ENCODE measurements at regions not wholly inside any gene's neighbourhood (a gene's known extent, or its start where the extent isn't known, plus 50 kb on each side); places are given as distances from the start of the nearest gene placed in this dataset.

DNA sequence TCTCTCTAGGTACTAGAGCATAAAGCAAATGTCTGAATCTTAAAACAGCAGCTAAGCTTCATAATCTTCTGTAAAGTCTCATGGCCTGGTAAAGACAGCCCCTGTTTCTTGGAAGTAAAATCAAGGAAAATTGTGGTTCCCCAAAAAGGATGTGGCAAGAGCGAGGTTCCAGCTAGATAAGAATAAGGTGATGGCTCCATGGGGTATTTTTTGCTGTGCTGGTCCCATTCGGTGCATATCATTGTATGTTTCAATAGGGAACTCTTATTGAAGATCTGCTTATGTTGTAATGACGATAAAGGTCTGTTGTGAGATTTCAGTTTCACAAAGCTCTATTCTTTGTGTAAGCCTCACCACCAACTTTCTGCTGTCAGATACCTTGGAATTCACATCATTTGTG lies 316.9 kb upstream of the NOCT start:
- TF ChIP-seq POLR2A (IDR thresholded peaks at IDR 0.05) = no peak
- no peak for TF ChIP-seq CTCF (IDR thresholded peaks at IDR 0.05)
- intact Hi-C loops (cut with DNase I) = no loop called here
- Histone ChIP-seq H3K36me3 (replicated peaks in 1 of 2; ENCODE audit: insufficient read depth in 1 of 2, low read depth in 2 of 2) (no peaks in the 10 kb centered on the region), H3K4me1 (no peaks in the 10 kb centered on the region), H3K27me3 (no peaks in the 10 kb centered on the region), H3K9me3 (no peaks in the 10 kb centered on the region), H3K27ac (no peak overlapping the region), H3K4me3 (no peak overlapping the region)
- 55 to 81% methylated on average over 3 of the region's 3 CpGs for WGBS, 2 donors
- DNase-seq (no peak), ATAC-seq (no peak)

DNA sequence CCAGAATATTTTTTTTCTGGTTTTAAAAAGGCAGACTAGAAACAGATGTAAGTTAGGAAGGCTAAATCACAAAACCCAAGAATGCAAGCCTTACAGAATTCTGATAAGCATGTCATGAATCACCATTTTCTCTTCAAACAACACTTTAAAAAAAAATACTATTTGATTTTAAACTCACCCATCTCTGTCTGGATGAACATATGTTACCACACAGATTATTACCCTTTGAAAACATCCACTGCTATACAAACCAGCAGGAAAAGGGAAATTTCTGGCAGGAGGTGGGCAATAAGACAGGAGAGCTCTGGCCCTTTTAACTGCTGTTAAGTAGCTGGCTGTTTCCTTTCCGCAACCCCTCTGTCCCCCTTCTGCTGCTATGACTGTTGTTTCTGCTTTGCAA lies 317.7 kb upstream of the NOCT start:
- no peak for TF ChIP-seq POLR2A (IDR thresholded peaks at IDR 0.05)
- TF ChIP-seq CTCF (IDR thresholded peaks at IDR 0.05) = no peak
- 89 to 91% methylated on average over 1 of the region's 1 CpG for WGBS, 2 donors
- Histone ChIP-seq H3K27me3 (no peaks in the 10 kb centered on the region), H3K4me3 (no peak overlapping the region), H3K4me1 (no peaks in the 10 kb centered on the region), H3K36me3 (replicated peaks in 1 of 2; ENCODE audit: insufficient read depth in 1 of 2, low read depth in 2 of 2) (no peaks in the 10 kb centered on the region), H3K9me3 (no peaks in the 10 kb centered on the region), H3K27ac (no peak overlapping the region)
- no peak for ATAC-seq
- intact Hi-C loops (cut with DNase I) = no loop called here
- no peak for DNase-seq

GRCh38 chr4:138696771-138697170 lies 318.8 kb upstream of the NOCT start:
- H3K27ac ChIP-seq = no peak overlapping the region
- ATAC-seq (no peak), DNase-seq (no peak)
- no peaks in the 10 kb centered on the region for H3K36me3 ChIP-seq (replicated peaks in 1 of 2; ENCODE audit: insufficient read depth in 1 of 2, low read depth in 2 of 2)
- WGBS, 2 donors = 73 to 77% methylated on average over 8 of the region's 8 CpGs
- no peak overlapping the region for H3K4me3 ChIP-seq
- no peaks in the 10 kb centered on the region for H3K9me3 ChIP-seq
- H3K4me1 ChIP-seq = no peaks in the 10 kb centered on the region
- no peaks in the 10 kb centered on the region for H3K27me3 ChIP-seq
- intact Hi-C loops (cut with DNase I) = no loop called here
- TF ChIP-seq CTCF (IDR thresholded peaks at IDR 0.05) = no peak
- no peak for TF ChIP-seq POLR2A (IDR thresholded peaks at IDR 0.05)

- TF ChIP-seq POLR2A (IDR thresholded peaks at IDR 0.05) = no peak
- TF ChIP-seq CTCF (IDR thresholded peaks at IDR 0.05) = no peak
- Histone ChIP-seq H3K4me3 (no peak overlapping the region), H3K27me3 (no peaks in the 10 kb centered on the region), H3K9me3 (no peaks in the 10 kb centered on the region), H3K27ac (no peak overlapping the region), H3K4me1 (no peaks in the 10 kb centered on the region), H3K36me3 (replicated peaks in 1 of 2; ENCODE audit: insufficient read depth in 1 of 2, low read depth in 2 of 2) (no peaks in the 10 kb centered on the region)
- no peak for ATAC-seq
- WGBS, 2 donors = 59 to 64% methylated on average over 2 of the region's 2 CpGs
- intact Hi-C loops (cut with DNase I) = no loop called here
- no peak for DNase-seq
Observed at GRCh38 chr4:138696058-138696457, 319.5 kb upstream of the NOCT start.

- 35 to 39% methylated on average over 3 of the region's 3 CpGs for WGBS, 2 donors
- Histone ChIP-seq H3K4me3 (no peak overlapping the region), H3K9me3 (no peaks in the 10 kb centered on the region), H3K36me3 (replicated peaks in 1 of 2; ENCODE audit: insufficient read depth in 1 of 2, low read depth in 2 of 2) (no peaks in the 10 kb centered on the region), H3K27ac (no peak overlapping the region), H3K4me1 (no peaks in the 10 kb centered on the region), H3K27me3 (no peaks in the 10 kb centered on the region)
- no peak for TF ChIP-seq CTCF (IDR thresholded peaks at IDR 0.05)
- no peak for TF ChIP-seq POLR2A (IDR thresholded peaks at IDR 0.05)
- ATAC-seq (no peak), DNase-seq (no peak)
- intact Hi-C loops (cut with DNase I) = no loop called here
Observed at GRCh38 chr4:138693526-138693925, 322.1 kb upstream of the NOCT start.
